Left lobe of liver (tissue), 2 donors: ENCODE measurements at regions not wholly inside any gene's neighbourhood (a gene's known extent, or its start where the extent isn't known, plus 50 kb on each side); places are given as distances from the start of the nearest gene placed in this dataset.

Source experiments
- ATAC-seq: fragments of 200-7000 bp; cut with Tn5 transposase; one replicate; pipeline ENCODE4 v1.9.1; 2020; ENCODE audit warnings: mild to moderate bottlenecking, moderate library complexity
- DNase-seq: peaks from one replicate; pipeline ENCODE4 v3.0.0-alpha.2; 2020; ENCODE audit warnings: low spot score
- donor health status: DM: no; HTN: no; CAD: no; lungs with moderate emphysema.
- donor health status: DM: no; HTN: yes; CAD: no.

- no peak for ATAC-seq
- no peak for DNase-seq
Measured at GRCh38 chr2:145680276-145680675, 1160.4 kb upstream of the ZEB2 start.

GRCh38 chr2:145677371-145677770 lies 1157.5 kb upstream of the ZEB2 start:
- no peak for DNase-seq

GRCh38 chr2:145674705-145675104 lies 1154.8 kb upstream of the ZEB2 start:
- ATAC-seq: peak; percentile 52
- no peak for DNase-seq

More at GRCh38 chr2:145677371-145677770, 1157.5 kb upstream of the ZEB2 start:
- ATAC-seq: no peak

- ATAC-seq: no peak
- DNase-seq: no peak
Measured at GRCh38 chr2:145669301-145669700, 1149.4 kb upstream of the ZEB2 start.

- ATAC-seq (no peak), DNase-seq (no peak)
Measured at GRCh38 chr2:145666552-145666951, 1146.6 kb upstream of the ZEB2 start.

- no peak for DNase-seq
Measured at GRCh38 chr2:145657265-145657664, 1137.3 kb upstream of the ZEB2 start.

GRCh38 chr2:145655165-145655765 lies 1135.3 kb upstream of the ZEB2 start:
- no peak for DNase-seq
- no peak for ATAC-seq

More at GRCh38 chr2:145657265-145657664, 1137.3 kb upstream of the ZEB2 start:
- no peak for ATAC-seq

- no peak for ATAC-seq
- no peak for DNase-seq
Measured at GRCh38 chr2:145654746-145655145, 1134.8 kb upstream of the ZEB2 start.

GRCh38 chr2:145654156-145654555 lies 1134.2 kb upstream of the ZEB2 start:
- no peak for DNase-seq
- no peak for ATAC-seq

- no peak for DNase-seq
- no peak for ATAC-seq
Measured at GRCh38 chr2:145653553-145653952, 1133.6 kb upstream of the ZEB2 start.

- no peak for ATAC-seq
Measured at GRCh38 chr2:145652571-145653545, 1132.9 kb upstream of the ZEB2 start.

GRCh38 chr2:145652036-145652435 lies 1132.1 kb upstream of the ZEB2 start:
- DNase-seq (no peak), ATAC-seq (no peak)

More at GRCh38 chr2:145652571-145653545, 1132.9 kb upstream of the ZEB2 start:
- DNase-seq: no peak

- no peak for DNase-seq
- ATAC-seq: no peak
Measured at GRCh38 chr2:145650226-145650625, 1130.3 kb upstream of the ZEB2 start.

GRCh38 chr2:145649061-145649460 lies 1129.1 kb upstream of the ZEB2 start:
- DNase-seq (no peak), ATAC-seq (no peak)

- no peak for DNase-seq
- no peak for ATAC-seq
Measured at GRCh38 chr2:145644820-145645302, 1124.9 kb upstream of the ZEB2 start.

- no peak for ATAC-seq
Measured at GRCh38 chr2:145638675-145639074, 1118.8 kb upstream of the ZEB2 start.

GRCh38 chr2:145635706-145636427 lies 1115.9 kb upstream of the ZEB2 start:
- ATAC-seq: no peak

More at GRCh38 chr2:145638675-145639074, 1118.8 kb upstream of the ZEB2 start:
- no peak for DNase-seq

GRCh38 chr2:145631561-145631960 lies 1111.6 kb upstream of the ZEB2 start:
- no peak for ATAC-seq
- DNase-seq: no peak

More at GRCh38 chr2:145635706-145636427, 1115.9 kb upstream of the ZEB2 start:
- no peak for DNase-seq

- no peak for ATAC-seq
- DNase-seq: no peak
Measured at GRCh38 chr2:145626301-145626700, 1106.4 kb upstream of the ZEB2 start.

- DNase-seq: no peak
- ATAC-seq: no peak
Measured at GRCh38 chr2:145625111-145625510, 1105.2 kb upstream of the ZEB2 start.

GRCh38 chr2:145623136-145623535 lies 1103.2 kb upstream of the ZEB2 start:
- DNase-seq (no peak), ATAC-seq (no peak)
